Stimulated activated CD8-positive, alpha-beta memory T cell treated with anti-CD3 and anti-CD28 coated beads, Interleukin-7, amount 100 ng/mL, for 48 hours (primary cell): ENCODE measurements at regions not wholly inside any gene's neighbourhood (a gene's known extent, or its start where the extent isn't known, plus 50 kb on each side); places are given as distances from the start of the nearest gene placed in this dataset.
"Not testable (repeated sequence)": the region's sequence is repeated elsewhere in the genome, so short reads cannot be mapped to it uniquely, and the experiment has no call there.

Experiments used
- DNase-seq, 2 donors: peaks; one replicate each; pipeline ENCODE4 v3.0.0-alpha.2; 2020; ENCODE audit warnings: low read depth in 1 of 2; ENCODE audit errors: extremely low read depth in 1 of 2

DNA sequence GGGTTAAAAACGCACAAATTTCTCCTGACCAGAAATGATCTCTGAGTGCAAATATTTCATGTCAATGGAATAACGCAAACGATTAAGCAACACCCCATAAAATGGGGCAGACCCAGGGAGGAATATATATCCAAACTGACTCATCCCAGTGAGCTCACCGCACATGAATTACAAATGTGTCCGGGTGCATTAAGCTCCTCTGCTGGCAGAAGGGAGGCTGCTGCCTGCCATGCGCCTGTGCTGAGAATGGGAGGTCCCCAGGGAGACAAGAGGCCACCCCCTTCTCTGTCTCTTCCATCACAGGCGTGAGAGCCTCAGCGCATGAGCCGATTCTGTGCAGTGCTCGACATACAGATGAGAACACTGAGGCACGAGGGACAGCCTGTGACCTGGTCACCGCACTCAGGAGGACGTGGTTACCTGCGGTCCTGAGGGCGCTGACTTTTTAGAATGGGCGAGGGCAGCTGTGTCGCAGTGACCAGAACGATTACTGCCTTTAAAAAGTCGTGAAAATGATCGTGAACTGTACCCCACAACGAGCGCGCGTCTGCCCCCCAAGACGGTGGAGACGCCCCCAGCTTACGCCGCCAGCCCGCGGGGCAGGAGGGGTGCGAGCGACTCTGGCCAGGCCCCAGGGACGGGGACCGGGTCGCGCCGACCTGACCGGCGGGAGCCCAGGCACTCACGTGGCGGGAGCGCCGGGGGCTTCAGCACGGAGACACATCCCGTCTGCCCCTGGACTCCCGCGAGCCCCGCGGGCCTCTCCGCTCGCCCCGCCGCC lies 188.5 kb downstream of the ADRA2C start:
- peak; percentile 47 to 68 for DNase-seq

DNA sequence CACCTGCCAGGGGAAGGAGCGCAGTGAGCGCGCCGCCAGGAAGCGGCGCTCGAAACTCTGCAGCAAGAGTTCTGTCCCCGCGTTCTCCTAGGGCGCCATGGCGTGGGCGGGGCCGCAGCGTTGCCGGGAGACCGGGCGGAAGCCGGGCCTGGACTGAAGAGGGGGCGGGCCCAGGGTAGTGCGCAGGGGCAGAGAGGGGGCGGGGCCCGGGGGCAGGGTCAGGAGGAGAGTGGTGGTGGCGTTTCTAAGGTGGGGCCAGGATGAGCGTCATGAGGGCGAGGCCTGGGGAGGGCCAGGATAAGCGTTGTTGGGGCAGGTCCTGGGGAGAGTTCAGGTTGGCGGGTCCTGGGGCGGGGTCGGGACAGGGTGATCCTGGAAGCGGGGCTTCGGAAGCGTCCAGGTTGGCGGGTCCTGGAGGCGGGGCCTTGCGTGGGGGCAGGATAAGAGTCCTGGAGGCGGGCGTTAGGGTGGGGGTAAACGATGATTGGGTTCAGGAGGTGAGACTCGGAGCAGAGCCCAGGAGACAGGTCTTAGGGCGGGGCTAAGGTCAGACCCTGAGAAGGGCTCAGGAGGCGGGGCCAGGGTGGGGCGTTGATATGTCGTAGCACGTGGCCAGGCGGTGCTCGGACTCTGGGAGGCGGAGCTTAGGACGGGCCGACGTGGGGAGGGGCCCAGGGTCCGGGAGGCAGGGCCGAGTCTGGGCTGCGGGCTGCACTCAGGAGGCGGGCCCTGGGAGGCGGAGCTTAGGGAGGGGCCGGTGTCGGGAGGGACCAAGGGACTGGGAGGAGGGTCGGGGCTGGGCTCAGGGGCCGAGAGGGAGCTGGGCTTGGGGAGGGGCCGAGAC lies 189.4 kb downstream of the ADRA2C start:
- peak; percentile 97 to 98 for DNase-seq

DNA sequence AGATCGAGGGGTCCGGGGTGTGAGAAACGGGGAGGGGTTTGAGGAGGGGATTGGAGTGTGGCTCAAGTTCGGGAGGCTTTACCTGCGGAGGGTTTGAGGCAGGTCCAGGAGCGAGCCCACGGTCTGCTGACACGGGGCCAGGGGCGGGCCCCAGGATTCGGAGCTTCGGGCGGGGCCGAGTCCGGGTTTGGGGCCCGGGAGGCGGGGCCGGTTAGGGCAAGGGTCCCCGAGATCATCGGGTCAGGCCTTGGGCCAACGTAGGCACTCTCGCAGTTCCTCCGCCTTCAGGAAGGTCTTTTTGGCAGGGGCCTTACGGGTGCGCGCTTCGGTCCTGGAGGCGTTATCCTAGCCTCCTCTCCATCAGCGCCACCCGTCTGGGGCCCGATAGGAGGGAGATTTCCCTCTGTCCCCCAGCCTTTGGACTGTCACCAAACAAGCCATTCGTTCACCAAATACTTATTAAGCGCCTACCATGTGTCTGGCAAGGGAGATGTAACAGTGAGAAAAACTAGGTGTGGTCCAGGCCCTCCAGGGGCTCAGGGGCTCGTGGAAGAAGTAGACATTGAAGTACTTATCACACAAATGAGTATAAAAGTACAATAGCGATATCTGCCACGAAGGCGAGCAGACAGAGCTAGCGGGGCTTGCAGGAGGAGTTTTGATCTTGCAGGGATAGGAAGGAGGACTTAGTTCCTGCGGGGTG lies 190.1 kb downstream of the ADRA2C start:
- peak in 1 of 2 donors; percentile 20 for DNase-seq

DNA sequence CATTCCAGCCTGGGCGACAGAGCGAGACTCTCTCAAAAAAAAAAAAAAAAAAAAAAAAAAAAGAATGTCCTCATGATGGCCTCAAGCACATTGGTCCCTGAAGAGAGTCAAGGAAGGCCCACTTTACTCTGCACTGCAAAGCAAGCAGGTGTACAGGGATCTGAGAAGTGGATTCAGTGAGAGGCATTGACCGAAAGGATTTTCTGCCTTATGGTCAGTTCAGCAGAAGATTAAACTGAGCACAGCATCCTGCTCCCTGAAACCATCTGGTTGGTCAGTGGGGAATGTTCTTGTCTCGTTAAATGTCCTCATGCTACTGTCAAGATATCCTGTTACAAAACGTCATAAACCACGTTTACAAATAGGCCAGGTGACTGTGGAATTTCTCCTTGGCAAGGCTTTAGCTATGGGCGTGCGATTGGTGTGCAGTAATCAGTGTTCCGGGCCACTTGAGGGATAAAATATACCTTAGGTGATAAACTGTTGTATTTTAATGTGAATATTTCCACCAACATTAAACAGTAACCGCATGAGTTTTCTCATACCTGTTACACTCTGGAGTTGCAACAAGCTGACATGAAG lies 195.0 kb downstream of the ADRA2C start:
- not testable (repeated sequence) for DNase-seq

DNA sequence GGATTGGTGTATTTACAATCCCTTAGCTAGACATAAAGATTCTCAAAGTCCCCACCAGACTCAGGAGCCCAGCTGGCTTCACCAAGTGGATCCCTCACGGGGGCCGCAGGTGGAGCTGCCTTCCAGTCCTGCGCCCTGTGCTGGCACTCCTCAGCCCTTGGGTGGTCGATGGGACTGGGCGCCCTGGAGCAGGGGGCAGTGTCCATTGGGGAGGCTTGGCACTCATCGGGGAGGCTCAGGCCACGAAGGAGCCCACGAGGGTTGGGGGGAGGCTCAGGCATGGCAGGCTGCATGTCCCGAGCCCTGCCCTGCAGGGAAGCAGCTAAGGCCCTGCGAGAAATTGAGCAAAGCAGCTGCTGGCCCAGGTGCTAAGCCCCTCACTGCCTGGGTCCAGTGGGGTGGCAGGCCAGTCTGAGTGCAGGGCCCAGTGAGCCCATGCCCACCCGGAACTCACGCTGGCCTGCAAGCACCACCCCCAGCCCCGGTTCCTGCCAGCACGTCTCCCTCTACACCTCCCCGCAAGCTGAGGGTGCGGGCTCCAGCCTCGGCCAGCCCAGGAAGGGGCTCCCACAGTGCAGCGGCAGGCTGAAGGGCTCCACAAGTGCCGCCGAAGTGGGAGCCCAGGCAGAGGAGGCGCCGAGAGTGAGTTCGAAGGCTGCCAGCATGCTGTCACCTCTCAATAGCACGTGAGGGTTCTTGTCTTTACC lies 198.5 kb downstream of the ADRA2C start:
- DNase-seq: not testable (repeated sequence)

DNA sequence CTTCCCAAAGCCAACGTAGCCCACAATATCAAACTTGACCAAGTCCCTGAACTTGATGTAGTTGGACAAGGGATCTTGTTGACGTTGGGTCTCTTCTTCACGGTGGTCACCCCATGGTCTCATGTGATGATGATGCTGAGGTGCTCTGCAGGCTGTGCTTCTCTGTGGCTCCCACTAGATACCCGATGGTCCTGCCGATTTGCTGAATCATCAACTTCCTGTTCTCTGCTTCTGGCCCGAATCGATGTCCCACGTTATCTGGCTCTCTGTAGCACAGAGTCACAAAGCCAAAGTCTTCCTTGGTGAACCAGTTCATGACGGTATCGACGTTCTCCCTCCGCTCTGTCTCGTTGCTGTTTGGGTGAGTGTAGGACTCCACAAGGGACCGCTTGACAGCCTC lies 201.0 kb downstream of the ADRA2C start:
- not testable (repeated sequence) for DNase-seq

DNA sequence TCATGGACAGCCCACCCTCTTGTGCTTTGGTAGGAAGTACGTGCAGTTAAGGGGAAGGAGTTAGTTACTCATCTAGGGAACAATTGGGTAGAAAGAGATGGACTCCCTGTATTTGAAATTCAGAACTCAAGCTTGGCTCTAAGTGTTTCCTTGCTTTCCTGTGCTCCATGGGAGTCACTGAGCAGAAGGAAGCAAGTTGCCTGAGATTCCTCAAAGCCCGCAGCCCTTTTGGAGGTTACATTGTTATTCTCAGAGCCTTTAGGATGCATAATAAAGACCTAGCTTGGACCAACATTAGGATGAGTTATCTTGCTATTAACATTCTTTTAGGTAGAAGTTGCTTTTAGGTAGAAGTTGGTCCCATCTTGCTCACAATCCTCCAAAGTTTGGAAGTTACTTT lies 206.4 kb downstream of the ADRA2C start:
- not testable (repeated sequence) for DNase-seq

DNA sequence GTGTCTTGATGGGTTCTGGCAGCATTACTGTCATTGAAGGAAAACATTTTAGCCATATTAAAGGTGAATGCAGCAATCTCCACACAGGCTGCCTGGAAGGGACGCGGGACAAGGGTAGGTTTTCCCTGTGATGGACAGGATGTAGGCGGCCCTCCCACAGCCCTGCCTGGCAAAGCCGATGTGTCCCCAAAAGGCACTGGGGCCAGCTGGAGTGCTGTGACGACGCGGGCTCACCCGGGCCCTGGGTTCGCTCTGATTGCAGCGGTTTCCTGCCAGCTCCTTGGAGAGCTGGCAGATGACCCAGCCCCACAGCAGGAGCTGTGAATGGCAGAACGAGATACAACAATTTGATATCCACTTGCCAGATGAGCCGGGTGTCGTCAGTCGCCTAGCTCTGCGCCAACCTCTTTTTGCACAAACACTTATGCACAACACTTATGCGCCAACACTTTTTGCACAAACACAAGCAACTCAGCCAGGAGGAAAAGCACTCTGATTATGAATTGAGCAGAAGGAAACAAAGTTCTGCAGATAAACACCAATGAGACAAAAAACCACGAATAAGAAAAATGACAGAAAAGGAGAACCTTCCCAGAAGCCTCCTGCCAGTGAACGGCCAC lies 207.5 kb downstream of the ADRA2C start:
- DNase-seq: not testable (repeated sequence)

DNA sequence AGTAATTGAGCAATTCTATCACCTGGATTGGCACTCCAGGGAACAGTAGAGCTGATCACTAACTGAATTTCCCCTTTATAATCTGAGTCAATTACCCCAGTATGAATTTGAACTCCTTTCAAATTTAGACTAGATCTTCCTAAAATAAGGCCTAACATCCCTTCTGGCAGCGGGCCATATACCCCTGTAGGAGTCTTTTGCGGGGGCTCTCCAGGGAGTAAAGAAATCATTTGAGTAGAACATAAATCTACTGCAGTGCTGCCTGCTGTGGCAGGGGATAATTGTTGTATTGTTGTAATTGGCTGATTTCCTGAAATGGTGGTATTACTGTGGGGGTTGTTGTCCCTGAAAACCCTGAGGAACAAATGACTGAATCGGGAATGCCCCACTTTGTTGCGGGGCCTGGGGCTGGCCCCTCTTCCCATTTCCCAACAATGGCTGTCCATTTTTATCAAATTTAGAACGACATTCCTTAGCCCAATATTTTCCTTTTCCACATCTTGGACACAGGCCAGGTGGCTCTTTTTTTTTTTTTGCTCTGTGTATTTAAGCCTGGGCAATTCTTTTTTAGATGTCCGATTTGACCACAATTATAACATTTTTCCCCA lies 217.4 kb downstream of the ADRA2C start:
- not testable (repeated sequence) for DNase-seq

DNA sequence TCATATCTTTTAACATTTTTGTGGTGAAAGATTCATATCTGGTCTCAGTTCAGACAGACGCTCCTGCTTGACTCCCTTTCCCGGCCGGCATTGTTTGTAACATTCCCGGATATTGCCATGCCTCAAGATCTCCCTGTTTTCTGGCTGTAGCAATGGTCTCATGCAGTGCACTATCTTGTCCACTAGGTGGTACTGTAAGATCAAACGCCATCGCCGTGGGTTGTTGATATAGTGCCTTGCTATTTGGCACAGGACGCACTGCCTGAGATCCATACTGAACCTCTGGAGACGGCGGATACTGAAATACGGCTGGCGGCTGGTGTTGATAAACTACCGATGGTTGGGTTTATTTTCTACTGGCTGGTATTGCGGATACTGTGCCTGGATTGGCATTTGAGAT lies 218.6 kb downstream of the ADRA2C start:
- not testable (repeated sequence) for DNase-seq

DNA sequence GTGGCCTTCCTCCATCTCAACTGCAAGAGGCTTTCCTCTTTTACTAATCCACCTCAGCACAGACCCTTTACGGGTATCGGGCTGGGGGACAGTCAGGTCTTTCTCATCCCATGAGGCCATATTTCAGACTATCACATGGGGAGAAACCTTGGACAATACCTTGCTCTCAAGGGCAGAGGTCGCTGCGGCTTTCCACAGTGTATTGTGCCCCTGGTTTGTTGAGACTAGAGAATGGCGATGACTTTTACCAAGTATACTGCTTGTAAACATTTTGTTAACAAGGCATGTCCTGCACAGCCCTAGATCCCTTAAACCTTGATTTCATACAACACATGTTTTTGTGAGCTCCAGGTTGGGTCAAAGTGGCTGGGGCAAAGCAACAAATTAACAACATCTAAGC lies 220.2 kb downstream of the ADRA2C start:
- DNase-seq: not testable (repeated sequence)

DNA sequence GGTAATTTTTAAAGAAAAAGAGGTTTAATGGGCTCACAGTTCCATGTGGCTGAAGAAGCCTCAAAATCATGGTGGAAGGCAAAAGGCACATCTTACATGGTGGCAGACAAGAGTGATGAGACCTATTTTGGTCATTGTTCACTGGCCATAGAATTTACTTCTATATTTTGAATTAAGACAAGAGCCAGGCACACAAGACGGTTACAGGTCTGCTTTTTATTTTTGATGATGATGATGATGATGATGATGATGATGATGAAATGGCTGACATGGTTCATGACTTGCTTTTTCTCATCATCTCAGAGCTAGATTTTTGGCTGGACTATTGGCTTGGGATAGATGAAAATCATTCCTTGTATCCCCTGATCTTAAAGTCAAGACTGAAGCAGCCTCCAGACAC lies 229.3 kb downstream of the OTOP1 start:
- DNase-seq: not testable (repeated sequence)

DNA sequence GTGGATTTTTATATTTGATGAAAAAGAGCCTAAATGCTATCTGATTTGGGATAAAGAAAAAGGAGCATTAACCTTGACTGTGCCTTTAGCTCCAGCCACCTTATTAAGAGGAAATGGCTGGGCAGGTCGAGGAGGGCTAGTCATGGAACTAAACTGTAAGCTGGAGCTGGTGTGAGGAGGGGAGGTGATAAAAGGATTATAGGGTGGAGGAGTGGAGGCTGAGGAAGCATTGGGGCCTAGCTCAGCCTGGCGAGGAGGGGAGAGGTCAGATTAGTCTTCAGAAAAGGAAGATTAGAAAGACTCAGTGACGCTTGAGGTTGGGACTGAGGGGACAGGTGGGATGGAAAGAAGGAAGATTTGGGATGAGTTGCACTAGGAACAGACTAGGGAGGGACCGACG lies 222.7 kb downstream of the OTOP1 start:
- not testable (repeated sequence) for DNase-seq

DNA sequence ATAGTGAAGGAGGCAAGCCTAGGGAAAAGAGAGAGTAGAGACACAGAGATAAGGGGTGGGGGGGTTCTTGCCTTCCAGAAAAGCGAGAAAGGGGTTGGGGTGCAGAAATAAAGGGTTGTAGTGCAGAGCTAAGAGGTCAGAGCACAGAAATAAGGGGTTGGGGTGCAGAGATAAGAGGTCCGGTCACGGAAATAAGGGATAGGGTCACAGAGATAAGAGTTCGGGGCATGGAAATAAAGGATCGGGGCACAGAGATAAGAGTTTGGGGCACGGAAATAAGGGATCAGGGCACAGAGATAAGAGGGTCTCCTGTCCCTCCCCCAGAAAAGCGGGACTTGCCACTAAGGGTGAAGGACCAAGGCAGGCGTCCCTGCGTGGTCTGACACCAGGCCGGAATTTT lies 222.0 kb downstream of the OTOP1 start:
- not testable (repeated sequence) for DNase-seq

DNA sequence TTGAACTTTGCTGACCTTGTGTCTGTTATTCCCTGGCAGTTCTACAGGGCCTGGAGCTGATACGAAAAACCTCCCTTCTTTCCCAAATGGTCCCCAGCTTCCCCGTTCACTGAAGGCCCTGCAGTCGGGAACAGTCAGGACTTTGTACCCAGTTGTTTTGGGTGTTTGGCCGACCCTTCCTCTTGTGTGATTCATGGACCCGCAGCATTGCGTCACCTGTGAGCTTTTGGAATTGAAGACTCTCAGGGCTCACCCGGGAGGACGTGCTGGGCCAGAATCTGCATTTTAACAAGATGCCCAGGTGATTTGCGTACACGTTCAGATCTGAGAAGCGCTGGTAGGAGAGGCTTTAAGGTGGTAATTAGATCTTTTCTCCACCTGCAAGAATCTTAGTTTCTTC lies 220.4 kb downstream of the OTOP1 start:
- not testable (repeated sequence) for DNase-seq

DNA sequence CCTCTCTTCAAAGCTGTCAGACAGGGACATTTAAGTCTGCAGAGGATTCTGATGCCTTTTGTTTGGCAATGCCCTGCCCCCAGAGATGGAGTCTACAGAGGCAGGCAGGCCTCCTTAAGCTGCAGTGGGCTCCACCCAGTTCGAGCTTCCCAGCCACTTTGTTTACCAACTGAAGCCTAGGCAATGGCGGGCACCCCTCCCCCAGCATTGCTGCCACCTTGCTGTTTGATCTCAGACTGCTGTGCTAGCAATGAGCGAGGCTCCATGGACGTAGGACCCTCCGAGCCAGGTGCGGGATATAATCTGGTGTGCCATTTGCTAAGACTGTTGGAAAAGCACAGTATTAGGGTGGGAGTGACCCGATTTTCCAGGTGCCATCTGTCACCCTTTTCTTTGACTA lies 207.7 kb downstream of the OTOP1 start:
- DNase-seq: not testable (repeated sequence)

DNA sequence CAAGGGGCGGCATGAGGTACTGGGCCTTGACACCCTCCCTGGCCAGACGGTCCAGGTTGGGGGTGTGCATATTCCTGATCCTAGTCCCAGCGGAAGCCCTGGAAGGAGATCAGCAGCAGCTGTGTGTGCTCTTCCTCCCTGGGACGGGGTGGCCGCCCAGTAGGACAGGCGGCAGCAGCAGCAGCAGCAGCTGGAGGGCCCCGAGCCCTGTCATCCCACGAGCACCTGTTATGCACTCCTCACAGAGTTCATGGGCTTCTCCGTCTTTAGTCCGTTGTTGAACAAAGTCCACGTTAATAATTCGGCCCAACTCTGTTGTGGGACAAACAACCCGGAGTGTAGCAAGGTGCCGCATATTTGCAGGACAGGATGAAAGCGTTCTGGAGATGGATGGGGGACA lies 205.6 kb downstream of the OTOP1 start:
- not testable (repeated sequence) for DNase-seq

DNA sequence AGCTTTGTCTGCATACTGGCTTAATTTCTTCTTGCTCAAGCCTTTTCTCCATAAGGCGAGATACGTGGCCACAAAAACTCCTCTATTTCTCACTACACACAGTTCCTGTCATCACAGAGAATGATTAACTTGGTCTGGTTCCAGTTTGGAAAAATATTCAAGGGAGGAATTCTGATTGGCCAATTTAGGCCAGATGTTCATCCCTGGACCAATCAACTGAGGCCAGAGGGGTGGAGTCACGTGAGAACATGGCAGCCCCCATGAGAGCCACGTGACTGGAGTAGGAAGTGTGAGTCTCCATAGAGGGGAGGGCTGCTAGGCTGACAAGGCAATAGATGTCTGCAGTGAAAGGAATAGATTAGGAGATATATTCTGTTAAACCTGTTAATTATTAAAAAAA lies 200.0 kb downstream of the OTOP1 start:
- not testable (repeated sequence) for DNase-seq

DNA sequence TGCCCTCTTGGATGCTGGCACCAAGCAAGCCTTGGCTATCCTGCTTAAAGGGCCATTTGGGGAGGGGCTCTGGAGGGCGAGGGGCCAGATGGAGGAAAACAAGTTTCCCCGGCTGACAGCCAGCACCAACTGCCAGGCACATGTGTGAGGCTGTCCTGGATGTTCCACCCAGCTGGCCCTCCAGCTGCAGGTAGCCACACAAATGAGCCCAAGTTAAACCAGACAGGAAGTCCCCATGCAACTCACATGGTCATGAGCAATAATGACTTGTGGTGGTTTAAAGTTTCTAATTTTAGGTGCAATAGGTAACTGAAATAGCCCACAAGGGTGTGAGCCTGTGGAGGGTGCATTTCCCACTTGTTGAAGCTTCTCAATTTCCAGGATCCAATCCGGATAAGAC lies 198.0 kb downstream of the OTOP1 start:
- not testable (repeated sequence) for DNase-seq
